ENCODE measurements at regions not wholly inside any gene's neighbourhood (a gene's known extent, or its start where the extent isn't known, plus 50 kb on each side); places are given as distances from the start of the nearest gene placed in this dataset.

DNA sequence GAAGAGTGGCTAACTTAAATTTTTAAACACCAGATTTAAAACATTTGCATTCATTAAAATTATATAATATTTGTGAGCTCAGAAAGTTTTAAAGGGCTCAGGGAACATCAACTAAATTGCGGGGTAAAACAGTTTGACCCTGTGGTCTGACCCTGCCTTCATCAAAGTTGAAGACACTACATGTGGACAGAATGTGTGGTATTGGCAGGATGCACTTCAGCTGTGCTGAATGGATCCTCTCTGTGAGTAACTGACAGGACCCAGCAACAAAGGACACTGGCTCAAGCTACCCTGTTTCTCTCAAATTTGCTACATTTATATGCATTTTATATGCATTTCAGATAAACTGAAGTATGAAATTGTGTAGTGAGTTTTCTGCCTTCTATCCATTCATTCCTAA is 288.5 kb downstream of the ZNF608 start:
- no peak overlapping the region for H4K5ac ChIP-seq (ENCODE audit: insufficient read length, low read depth, low read length)
- WGBS, 2 experiments (ENCODE audit: extremely low coverage in 1 of 2, insufficient coverage in 1 of 2, insufficient read length in 1 of 2, insufficient replicate concordance in 2 of 2, low coverage in 1 of 2, low lambda C conversion rate in 2 of 2, missing lambda C conversion rate in 1 of 2), result 100% methylated on average over 1 of the region's 1 CpG; no CpG with 5 or more reads in 1 of the 2 experiments
- H3K14ac ChIP-seq (ENCODE audit: insufficient read length), result no peak overlapping the region
- no peak overlapping the region for H2AK5ac ChIP-seq (ENCODE audit: low read depth, low read length)
- H2BK15ac ChIP-seq (ENCODE audit: low read length), result no peak overlapping the region
- no peak overlapping the region for H2BK20ac ChIP-seq (ENCODE audit: low read length)
- ChIA-PET CTCF (ENCODE audit: partially characterized antibody) (interaction anchor here (1.1 to 1.2 kb wide), 2 partner anchors 11 to 264 kb away, joined by 3 read pairs; no protein-coding TSS in a partner anchor), POLR2A (ENCODE audit: partially characterized antibody) (interaction anchor here (1.7 kb wide), 1 partner anchor 11 kb away, joined by 4 read pairs; no protein-coding TSS in a partner anchor)
- no peak overlapping the region for H3K23ac ChIP-seq (ENCODE audit: insufficient read length)
- H3K18ac ChIP-seq (ENCODE audit: extremely low read depth, low read length), result no peak overlapping the region
- H4K91ac ChIP-seq (replicated peaks; ENCODE audit: insufficient read length, low read length), result no peak overlapping the region
- H4K20me1 ChIP-seq (replicated peaks in 1 of 2; ENCODE audit: control insufficient read depth in 1 of 2, insufficient read depth in 2 of 2, low read length in 2 of 2), result no peaks in the 10 kb centered on the region
- H3K79me1 ChIP-seq (ENCODE audit: low read depth, low read length), result no peaks in the 10 kb centered on the region
- H2BK120ac ChIP-seq (replicated peaks; ENCODE audit: low read depth, low read length), result no peak overlapping the region
- no peak overlapping the region for H3K9ac ChIP-seq (replicated peaks in 1 of 4; ENCODE audit: extremely low read depth in 1 of 4, low read depth in 3 of 4, low read length in 3 of 4)
- H3K27me3 ChIP-seq (replicated peaks in 1 of 4; ENCODE audit: control insufficient read depth in 3 of 4, extremely low read depth in 1 of 4, insufficient read depth in 3 of 4, low read length in 3 of 4), result no peaks in the 10 kb centered on the region
- H3K36me3 ChIP-seq (ENCODE audit: control insufficient read depth in 2 of 4, insufficient read depth in 4 of 4, low read length in 3 of 4), result no peaks in the 10 kb centered on the region; a peak in 1 of 8 replicates
- H4K8ac ChIP-seq (ENCODE audit: extremely low read depth, insufficient read depth, low read length), result no peak overlapping the region
- no peak overlapping the region for H2AFZ ChIP-seq (ENCODE audit: low read length)
- no peak overlapping the region for H3K27ac ChIP-seq (ENCODE audit: low read depth, low read length)
- TF ChIP-seq SRF (IDR thresholded peaks at IDR 0.05; ENCODE audit: low read depth, low read length) (no peak), RAD21 (IDR thresholded peaks at IDR 0.05 in 1 of 2, conservative IDR thresholded peaks at IDR 0.05 in 1 of 2; ENCODE audit: low read depth in 2 of 2, low read length in 2 of 2) (no peak), KDM5A (IDR thresholded peaks at IDR 0.05; ENCODE audit: low read length) (no peak), CBX8 (IDR thresholded peaks at IDR 0.05; ENCODE audit: borderline replicate concordance, low read depth, low read length) (no peak), HDAC2 (IDR thresholded peaks at IDR 0.05; ENCODE audit: borderline replicate concordance in 1 of 2, low read depth in 2 of 2, low read length in 2 of 2) (no peak), CEBPB (IDR thresholded peaks at IDR 0.05; ENCODE audit: low read depth, low read length) (no peak)
- TF ChIP-seq, protein P1, sequence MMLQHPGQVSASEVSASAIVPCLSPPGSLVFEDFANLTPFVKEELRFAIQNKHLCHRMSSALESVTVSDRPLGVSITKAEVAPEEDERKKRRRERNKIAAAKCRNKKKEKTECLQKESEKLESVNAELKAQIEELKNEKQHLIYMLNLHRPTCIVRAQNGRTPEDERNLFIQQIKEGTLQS (IDR thresholded peaks at IDR 0.05; ENCODE audit: insufficient read depth, low read depth, low read length), result no peak
- H3K9me3 ChIP-seq (ENCODE audit: insufficient read depth in 2 of 2, low read depth in 1 of 2, low read length in 1 of 2), result no peaks in the 10 kb centered on the region; a peak in 1 of 4 replicates
- no peak overlapping the region for H2BK12ac ChIP-seq (ENCODE audit: low read depth, low read length)
- no peak overlapping the region for H3K4me3 ChIP-seq (ENCODE audit: extremely low read depth in 1 of 4, insufficient read depth in 2 of 4, low read depth in 3 of 4, low read length in 4 of 4)
- FAIRE-seq (no peak), DNase-seq (ENCODE audit: low read depth in 1 of 2, low spot score in 2 of 2) (no peak)
- H3K56ac ChIP-seq (replicated peaks; ENCODE audit: insufficient read length, low read depth, low read length), result no peak overlapping the region
- H3K4ac ChIP-seq (replicated peaks; ENCODE audit: insufficient read length, low read depth, low read length), result no peak overlapping the region
- H2BK5ac ChIP-seq (ENCODE audit: low read depth, low read length), result no peak overlapping the region
- no peak overlapping the region for H3K4me2 ChIP-seq (ENCODE audit: insufficient read depth in 1 of 2, low read depth in 2 of 2, low read length in 2 of 2)
- peaks cover 0 to 5% (median 2%) of the 10 kb centered on the region in 4 experiments; a peak in 2 of 7 replicates for H3K4me1 ChIP-seq (replicated peaks in 1 of 4; ENCODE audit: control insufficient read depth in 3 of 4, insufficient read depth in 4 of 4, low read length in 3 of 4)
- H3K79me2 ChIP-seq (ENCODE audit: control insufficient read depth in 1 of 2, insufficient read depth in 2 of 2, low read length in 2 of 2), result no peaks in the 10 kb centered on the region
- H3K23me2 ChIP-seq (ENCODE audit: low read depth, low read length), result no peaks in the 10 kb centered on the region

Data from H1 (cell line).